IMR-90 (cell line): ENCODE measurements at regions not wholly inside any gene's neighbourhood (a gene's known extent, or its start where the extent isn't known, plus 50 kb on each side); places are given as distances from the start of the nearest gene placed in this dataset.

Experiments used
- ATAC-seq: fragments of 200-7000 bp; cut with Tn5 transposase; 2 replicates; pipeline ENCODE4 v1.9.1; 2020; ENCODE audit warnings: low read depth, mild to moderate bottlenecking, moderate library complexity
- BruUV-seq: library from RNA; stranded (reverse); fragments of 400-500 nt; replicated peaks from 2 replicates; lab custom pipeline; 2021; lab: Mats Ljungman, UMichigan
- CTCF ChIA-PET: fragments of 300-600 bp; formaldehyde crosslinking; extraction: SDS; loops from one replicate; lab custom pipeline; 2021; ENCODE audit warnings: antibody characterized with exemption; lab: Yijun Ruan, JAX
- POLR2A ChIA-PET: fragments of 300-600 bp; sonication (Branson Sonifier 250); formaldehyde crosslinking; loops from one replicate; lab custom pipeline; 2022; ENCODE audit warnings: antibody characterized with exemption; ENCODE audit not compliant: unreplicated experiment; lab: Charles Lee
- DNase-seq: peaks from one replicate; pipeline ENCODE4 v3.0.0; 2013
- H2AFZ ChIP-seq: replicated peaks from 2 replicates; pipeline ENCODE3; 2013; ENCODE audit warnings: low read length, mild to moderate bottlenecking; ENCODE audit not compliant: poor library complexity
- H2AK5ac ChIP-seq: 2 replicates; pipeline ENCODE4 v1.6.1; 2013; ENCODE audit warnings: low read depth, low read length, inconsistent platforms
- H2AK9ac ChIP-seq: replicated peaks from 2 replicates; pipeline ENCODE3; 2013; ENCODE audit warnings: mild to moderate bottlenecking, low read depth, low read length, moderate library complexity; ENCODE audit not compliant: poor library complexity
- H2BK120ac ChIP-seq: 2 replicates; pipeline ENCODE4 v1.6.1; 2013; ENCODE audit warnings: low read depth, low read length, inconsistent platforms
- H2BK15ac ChIP-seq: 3 replicates; pipeline ENCODE4 v1.6.1; 2013; ENCODE audit warnings: low read depth, low read length, inconsistent platforms
- H2BK20ac ChIP-seq: 2 replicates; pipeline ENCODE4 v1.6.1; 2013; ENCODE audit warnings: low read depth, mild to moderate bottlenecking, inconsistent platforms, low read length, moderate library complexity
- H2BK5ac ChIP-seq: 2 replicates; pipeline ENCODE4 v1.6.1; 2013; ENCODE audit warnings: mild to moderate bottlenecking, low read depth, low read length, inconsistent platforms; ENCODE audit not compliant: poor library complexity, severe bottlenecking
- H3K14ac ChIP-seq: replicated peaks from 2 replicates; pipeline ENCODE4 v1.6.1; 2013; ENCODE audit warnings: low read depth, low read length, inconsistent platforms
- H3K18ac ChIP-seq: 2 replicates; pipeline ENCODE4 v1.6.1; 2013; ENCODE audit warnings: low read depth, low read length, control low read depth
- H3K23ac ChIP-seq: 2 replicates; pipeline ENCODE4 v1.6.1; 2013; ENCODE audit warnings: low read depth, low read length, inconsistent platforms
- H3K27ac ChIP-seq: 2 replicates; pipeline ENCODE4 v1.5.1; 2013; ENCODE audit warnings: mild to moderate bottlenecking, control low read depth, low read length; ENCODE audit not compliant: insufficient read depth
- H3K27me3 ChIP-seq: 2 replicates; pipeline ENCODE4 v1.6.1; 2013; ENCODE audit warnings: low read length; ENCODE audit not compliant: control insufficient read depth, insufficient read depth
- H3K36me3 ChIP-seq: 2 replicates; pipeline ENCODE4 v1.6.1; 2013; ENCODE audit warnings: low read length, mixed read lengths; ENCODE audit not compliant: control insufficient read depth, insufficient read depth
- H3K4ac ChIP-seq: 2 replicates; pipeline ENCODE4 v1.6.1; 2013; ENCODE audit warnings: low read depth, low read length, inconsistent platforms
- H3K4me1 ChIP-seq: 2 replicates; pipeline ENCODE4 v1.6.1; 2013; ENCODE audit warnings: low read length, mixed read lengths; ENCODE audit not compliant: control insufficient read depth, insufficient read depth
- H3K4me2 ChIP-seq: 2 replicates; pipeline ENCODE4 v1.6.1; 2013; ENCODE audit warnings: low read depth, mild to moderate bottlenecking, control low read depth, low read length, moderate library complexity
- H3K4me3 ChIP-seq: 2 replicates; pipeline ENCODE4 v1.5.1; 2013; ENCODE audit warnings: low read depth, mild to moderate bottlenecking, control low read depth, low read length, moderate library complexity; ENCODE audit not compliant: insufficient read depth
- H3K56ac ChIP-seq: 2 replicates; pipeline ENCODE4 v1.6.1; 2013; ENCODE audit warnings: low read length, inconsistent platforms; ENCODE audit not compliant: insufficient read depth; ENCODE audit errors: extremely low read depth
- H3K79me1 ChIP-seq, 2 experiments: 2 replicates each; pipeline ENCODE4 v1.6.1; 2013; ENCODE audit warnings: low read length in 2 of 2, inconsistent platforms in 1 of 2, low read depth in 1 of 2
- H3K9ac ChIP-seq: 2 replicates; pipeline ENCODE4 v1.6.1; 2013; ENCODE audit warnings: low read depth, low read length, control low read depth
- H3K9me1 ChIP-seq: 2 replicates; pipeline ENCODE4 v1.6.1; 2013; ENCODE audit warnings: low read length, inconsistent platforms; ENCODE audit not compliant: insufficient read depth
- H3K9me3 ChIP-seq: 2 replicates; pipeline ENCODE4 v1.6.1; 2013; ENCODE audit warnings: low read length; ENCODE audit not compliant: control insufficient read depth, insufficient read depth
- H4K20me1 ChIP-seq: 2 replicates; pipeline ENCODE4 v1.6.1; 2013; ENCODE audit warnings: low read length, inconsistent platforms; ENCODE audit not compliant: insufficient read depth
- H4K5ac ChIP-seq: 2 replicates; pipeline ENCODE4 v1.6.1; 2013; ENCODE audit warnings: mild to moderate bottlenecking, low read depth, low read length, control low read depth
- H4K8ac ChIP-seq, 2 experiments: 2 replicates each; pipeline ENCODE4 v1.6.1; 2013; ENCODE audit warnings: low read depth in 2 of 2, low read length in 2 of 2, control low read depth in 1 of 2, inconsistent platforms in 1 of 2
- H4K91ac ChIP-seq: 2 replicates; pipeline ENCODE4 v1.6.1; 2013; ENCODE audit warnings: low read depth, low read length, inconsistent platforms; ENCODE audit not compliant: insufficient read depth
- BHLHE40 ChIP-seq: fragments of 150-350 bp; IDR thresholded peaks from 2 replicates; pipeline ENCODE4 v1.6.1; 2016; ENCODE audit warnings: mild to moderate bottlenecking, low read depth, low read length
- CHD1 ChIP-seq: IDR thresholded peaks from 2 replicates; pipeline ENCODE4 v1.6.1; 2012; ENCODE audit warnings: low read depth, low read length, improper control_type of control experiment
- CTCF ChIP-seq: conservative IDR thresholded peaks from 2 replicates; pipeline ENCODE4 v1.5.1; 2012; ENCODE audit warnings: mild to moderate bottlenecking, low read depth, low read length, improper control_type of control experiment
- FOS ChIP-seq: fragments of 150-350 bp; IDR thresholded peaks from 2 replicates; pipeline ENCODE4 v1.6.1; 2016; ENCODE audit warnings: low read depth, low read length
- MAZ ChIP-seq: IDR thresholded peaks from 2 replicates; pipeline ENCODE4 v1.6.1; 2012; ENCODE audit warnings: low read depth, mild to moderate bottlenecking, low read length, improper control_type of control experiment, moderate library complexity, borderline replicate concordance
- MXI1 ChIP-seq: IDR thresholded peaks from 2 replicates; pipeline ENCODE4 v1.6.1; 2012; ENCODE audit warnings: low read depth, mild to moderate bottlenecking, low read length, moderate library complexity, borderline replicate concordance
- NFE2L2 ChIP-seq: fragments of 150-350 bp; IDR thresholded peaks from 2 replicates; pipeline ENCODE4 v1.6.1; 2016; ENCODE audit warnings: low read depth, mild to moderate bottlenecking, low read length
- RCOR1 ChIP-seq: IDR thresholded peaks from 2 replicates; pipeline ENCODE4 v1.6.1; 2012; ENCODE audit warnings: mild to moderate bottlenecking, low read length, improper control_type of control experiment; ENCODE audit not compliant: insufficient replicate concordance
- SMC3 ChIP-seq: fragments of 150-350 bp; IDR thresholded peaks from 2 replicates; pipeline ENCODE4 v1.6.1; 2016; ENCODE audit warnings: low read depth, mild to moderate bottlenecking, antibody characterized with exemption, low read length, moderate library complexity
- USF2 ChIP-seq: fragments of 150-350 bp; IDR thresholded peaks from 2 replicates; pipeline ENCODE4 v1.6.1; 2017; ENCODE audit warnings: mild to moderate bottlenecking, antibody characterized with exemption, low read length, low read depth
- WGBS, 2 experiments: methylation state at CpG; one replicate each; pipeline versions ENCODE4 v1.1.5 to v1.1.7; 2013; ENCODE audit warnings: missing lambda C conversion rate in 2 of 2; ENCODE audit not compliant: insufficient read length in 1 of 2; ENCODE audit errors: extremely low coverage in 2 of 2; 5-methylcytosine and 5-hydroxymethylcytosine counted together
- dilution Hi-C: fragments of 300-500 bp; cut with HindIII; formaldehyde crosslinking; loops from one replicate; pipeline ENCODE4 v1.14.3; 2018; ENCODE audit warnings: low sequenced_read_pairs; ENCODE audit not compliant: unreplicated experiment
- in situ Hi-C: fragments of 300-500 bp; cut with MboI; formaldehyde crosslinking; loops from 3 replicates; pipeline ENCODE4 v1.14.3; 2019; ENCODE audit warnings: low sequenced_read_pairs, inconsistent platforms, mixed read lengths
- intact Hi-C: fragments of 100-400 bp; cut with micrococcal nuclease; formaldehyde crosslinking; loops from 2 replicates; pipeline ENCODE4 v1.10.0; 2022

DNA sequence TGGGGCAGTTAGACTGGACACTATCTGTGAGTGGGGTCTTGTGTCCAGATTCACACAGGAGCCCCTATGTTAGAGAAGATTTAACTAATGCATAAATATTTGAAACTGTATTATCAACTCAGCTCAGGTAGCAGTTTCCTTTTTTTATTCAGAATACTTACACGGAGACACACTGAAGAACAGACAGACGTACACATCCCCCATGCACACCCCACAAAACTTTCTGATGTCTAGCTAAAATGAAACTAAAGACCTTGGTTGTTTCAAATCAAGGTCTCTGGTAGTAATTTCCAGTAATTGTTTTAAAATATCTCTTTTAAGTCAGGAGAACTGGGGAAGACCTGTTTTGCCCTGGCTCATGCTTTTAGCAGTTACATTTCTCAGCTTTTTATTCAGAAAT is 55.7 kb upstream of the PRKCQ start:
- no peak overlapping the region for H3K4me3 ChIP-seq
- no peaks in the 10 kb centered on the region for H3K4me1 ChIP-seq
- H3K18ac ChIP-seq, result no peak overlapping the region
- intact Hi-C loops, result no loop called here
- no peak overlapping the region for H2BK120ac ChIP-seq
- no peaks in the 10 kb centered on the region for H3K9me1 ChIP-seq
- DNase-seq (no peak), ATAC-seq (no peak)
- H2AFZ ChIP-seq, result no peak overlapping the region
- H2BK15ac ChIP-seq, result no peak overlapping the region
- H3K9ac ChIP-seq, result no peak overlapping the region
- no peak overlapping the region for H4K5ac ChIP-seq
- H3K27me3 ChIP-seq, result no peaks in the 10 kb centered on the region; the same call in none of the 2 replicates
- H2AK9ac ChIP-seq, result no peak overlapping the region
- no peak overlapping the region for H3K4me2 ChIP-seq
- dilution Hi-C loops, result no loop called here
- H4K8ac ChIP-seq, result no peak overlapping the region
- CTCF ChIA-PET, result no interaction called here
- no peak overlapping the region for H4K91ac ChIP-seq
- H2AK5ac ChIP-seq, result no peak overlapping the region
- no peak overlapping the region for H3K14ac ChIP-seq
- in situ Hi-C loops, result no loop called here
- H3K9me3 ChIP-seq, result no peaks in the 10 kb centered on the region
- TF ChIP-seq MXI1 (no peak), FOS (no peak), RCOR1 (no peak), MAZ (no peak), SMC3 (no peak), BHLHE40 (no peak), CTCF (no peak), NFE2L2 (no peak), CHD1 (no peak), USF2 (no peak)
- H3K4ac ChIP-seq, result no peak overlapping the region
- H3K56ac ChIP-seq, result no peak overlapping the region
- no CpG with 5 or more reads among the region's 2 CpGs for WGBS, 2 experiments
- no peak overlapping the region for H2BK20ac ChIP-seq
- H3K79me1 ChIP-seq, result no peaks in the 10 kb centered on the region
- no peak overlapping the region for H2BK5ac ChIP-seq
- no peaks in the 10 kb centered on the region for H3K36me3 ChIP-seq
- no peaks in the 10 kb centered on the region for H4K20me1 ChIP-seq
- POLR2A ChIA-PET, result no interaction called here
- no peak overlapping the region for H3K23ac ChIP-seq
- no peak overlapping the region for H3K27ac ChIP-seq
- no TSS peak for BruUV-seq
